Panc1 (cell line): ENCODE measurements at regions not wholly inside any gene's neighbourhood (a gene's known extent, or its start where the extent isn't known, plus 50 kb on each side); places are given as distances from the start of the nearest gene placed in this dataset.

Source experiments
- CTCF ChIP-seq: fragments of 450-650 bp; IDR thresholded peaks from 2 replicates; pipeline ENCODE4 v1.5.1; 2017; ENCODE audit warnings: mild to moderate bottlenecking
- POLR2AphosphoS5 ChIP-seq: IDR thresholded peaks from 2 replicates; pipeline ENCODE4 v1.6.1; 2012; ENCODE audit warnings: mild to moderate bottlenecking, low read depth, low read length, moderate library complexity

GRCh38 chr2:236795169-236795860 lies 225.7 kb downstream of the ACKR3 start:
- TF ChIP-seq CTCF, result no peak
- no peak for TF ChIP-seq POLR2AphosphoS5
